Stimulated activated CD4-positive, alpha-beta T cell treated with anti-CD3 and anti-CD28 coated beads, Interleukin-15, amount 100 ng/mL, for 24 hours (primary cell): ENCODE measurements at regions not wholly inside any gene's neighbourhood (a gene's known extent, or its start where the extent isn't known, plus 50 kb on each side); places are given as distances from the start of the nearest gene placed in this dataset.

Source experiments
- DNase-seq: peaks from one replicate; pipeline ENCODE4 v3.0.0-alpha.2; 2020

GRCh38 chr2:7906431-7906830, 775.4 kb upstream of the ID2 start:
- DNase-seq: no peak

GRCh38 chr2:7907041-7907440, 774.8 kb upstream of the ID2 start:
- DNase-seq: no peak

GRCh38 chr2:7910752-7911151, 771.1 kb upstream of the ID2 start:
- DNase-seq: no peak

GRCh38 chr2:7911196-7911595, 770.7 kb upstream of the ID2 start:
- DNase-seq: no peak

- DNase-seq: no peak
Observed at GRCh38 chr2:7913974-7914373, 767.9 kb upstream of the ID2 start.

- no peak for DNase-seq
Observed at GRCh38 chr2:7915302-7916091, 766.4 kb upstream of the ID2 start.

- no peak for DNase-seq
Observed at GRCh38 chr2:7916670-7917069, 765.2 kb upstream of the ID2 start.

- DNase-seq: no peak
Observed at GRCh38 chr2:7919510-7919909, 762.3 kb upstream of the ID2 start.

- DNase-seq: no peak
Observed at GRCh38 chr2:7924023-7924762, 757.7 kb upstream of the ID2 start.

GRCh38 chr2:7925506-7925905, 756.4 kb upstream of the ID2 start:
- DNase-seq: no peak

- DNase-seq: no peak
Observed at GRCh38 chr2:7927691-7928090, 754.2 kb upstream of the ID2 start.

GRCh38 chr2:7929281-7929680, 752.6 kb upstream of the ID2 start:
- DNase-seq: no peak

GRCh38 chr2:7930800-7931635, 750.8 kb upstream of the ID2 start:
- DNase-seq: peak; percentile 50

- no peak for DNase-seq
Observed at GRCh38 chr2:7931808-7932207, 750.0 kb upstream of the ID2 start.

- DNase-seq: no peak
Observed at GRCh38 chr2:7933672-7934071, 748.2 kb upstream of the ID2 start.

- no peak for DNase-seq
Observed at GRCh38 chr2:7934476-7934875, 747.4 kb upstream of the ID2 start.

GRCh38 chr2:7937082-7937481, 744.8 kb upstream of the ID2 start:
- DNase-seq: no peak

- DNase-seq: no peak
Observed at GRCh38 chr2:7940723-7941122, 741.1 kb upstream of the ID2 start.

- no peak for DNase-seq
Observed at GRCh38 chr2:7943446-7943845, 738.4 kb upstream of the ID2 start.

- no peak for DNase-seq
Observed at GRCh38 chr2:7945026-7945425, 736.8 kb upstream of the ID2 start.

- no peak for DNase-seq
Observed at GRCh38 chr2:7950035-7950612, 731.7 kb upstream of the ID2 start.

GRCh38 chr2:7951001-7951400, 730.9 kb upstream of the ID2 start:
- no peak for DNase-seq

GRCh38 chr2:7951490-7951889, 730.4 kb upstream of the ID2 start:
- no peak for DNase-seq
